Stimulated activated memory B cell treated with anti-CD40 and anti-IgM and Interleukin-4, amounts not matched to agents 10 μg/mL and 1 μg/mL and 100 μg/mL, for 72 hours (primary cell): ENCODE measurements at regions not wholly inside any gene's neighbourhood (a gene's known extent, or its start where the extent isn't known, plus 50 kb on each side); places are given as distances from the start of the nearest gene placed in this dataset.
"Not testable (repeated sequence)": the region's sequence is repeated elsewhere in the genome, so short reads cannot be mapped to it uniquely, and the experiment has no call there.

Experiments used
- ATAC-seq: fragments of 150-1000 bp; cut with Tn5 transposase; 2 replicates; pipeline ENCODE4 v1.10.0; 2021
- H3K27ac Mint-ChIP-seq: one replicate; pipeline ENCODE4 v1.8.0; 2022; ENCODE audit warnings: mild to moderate bottlenecking, mixed read lengths
- H3K27me3 Mint-ChIP-seq: one replicate; pipeline ENCODE4 v1.8.0; 2022; ENCODE audit warnings: mixed read lengths
- H3K36me3 Mint-ChIP-seq: one replicate; pipeline ENCODE4 v1.8.0; 2022; ENCODE audit warnings: mixed read lengths
- H3K4me1 Mint-ChIP-seq: one replicate; pipeline ENCODE4 v1.8.0; 2022; ENCODE audit warnings: mixed read lengths
- H3K4me3 Mint-ChIP-seq: one replicate; pipeline ENCODE4 v1.8.0; 2022; ENCODE audit warnings: mild to moderate bottlenecking, moderate library complexity, mixed read lengths
- H3K9me3 Mint-ChIP-seq: one replicate; pipeline ENCODE4 v1.8.0; 2022; ENCODE audit warnings: mixed read lengths

GRCh38 chr6:159414711-159415110, 245.5 kb downstream of the FNDC1 start:
- peaks cover 15% of the 10 kb centered on the region for H3K27me3 Mint-ChIP-seq
- no peaks in the 10 kb centered on the region for H3K4me1 Mint-ChIP-seq
- H3K9me3 Mint-ChIP-seq = peaks cover 22% of the 10 kb centered on the region
- no peak overlapping the region for H3K27ac Mint-ChIP-seq
- peaks cover 5% of the 10 kb centered on the region for H3K36me3 Mint-ChIP-seq
- no peak for ATAC-seq
- no peak overlapping the region for H3K4me3 Mint-ChIP-seq

GRCh38 chr6:159407211-159407780, 238.1 kb downstream of the FNDC1 start:
- H3K4me1 Mint-ChIP-seq, H3K27ac Mint-ChIP-seq, H3K36me3 Mint-ChIP-seq, H3K4me3 Mint-ChIP-seq, ATAC-seq: not testable (repeated sequence)
- Mint-ChIP-seq H3K27me3 (peaks cover 22% of the 10 kb centered on the region), H3K9me3 (peaks cover 18% of the 10 kb centered on the region)

DNA sequence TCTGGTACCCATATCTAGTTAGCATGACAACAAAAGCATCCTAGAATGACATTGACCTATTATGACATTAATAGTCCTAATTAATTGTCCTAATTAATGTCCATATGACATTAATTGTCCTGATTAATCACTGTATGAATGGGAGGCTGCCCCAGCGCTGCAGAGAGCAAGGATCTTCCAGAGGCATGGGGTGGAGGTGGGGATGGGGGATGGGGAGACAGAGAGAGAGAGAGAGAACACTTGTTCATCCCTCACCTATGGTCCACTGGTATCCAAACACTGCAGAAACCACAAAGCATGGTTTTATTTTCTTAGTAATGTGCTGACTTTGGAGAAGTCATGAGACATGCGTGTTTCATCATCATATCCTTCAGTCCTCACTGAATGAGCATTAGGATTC, 235.1 kb downstream of the FNDC1 start:
- Mint-ChIP-seq H3K27me3 (peaks cover 36% of the 10 kb centered on the region), H3K9me3 (peaks cover 11% of the 10 kb centered on the region), H3K4me1 (no peaks in the 10 kb centered on the region), H3K4me3 (no peak overlapping the region), H3K36me3 (no peaks in the 10 kb centered on the region), H3K27ac (no peak overlapping the region)
- ATAC-seq = no peak

- no peaks in the 10 kb centered on the region for H3K4me1 Mint-ChIP-seq
- peaks cover 3% of the 10 kb centered on the region for H3K9me3 Mint-ChIP-seq
- no peak overlapping the region for H3K27ac Mint-ChIP-seq
- no peak for ATAC-seq
- H3K27me3 Mint-ChIP-seq = peaks cover 35% of the 10 kb centered on the region
- H3K36me3 Mint-ChIP-seq = no peaks in the 10 kb centered on the region
- H3K4me3 Mint-ChIP-seq = no peak overlapping the region
These were observed 231.6 kb downstream of the FNDC1 start for GRCh38 chr6:159400826-159401225.

DNA sequence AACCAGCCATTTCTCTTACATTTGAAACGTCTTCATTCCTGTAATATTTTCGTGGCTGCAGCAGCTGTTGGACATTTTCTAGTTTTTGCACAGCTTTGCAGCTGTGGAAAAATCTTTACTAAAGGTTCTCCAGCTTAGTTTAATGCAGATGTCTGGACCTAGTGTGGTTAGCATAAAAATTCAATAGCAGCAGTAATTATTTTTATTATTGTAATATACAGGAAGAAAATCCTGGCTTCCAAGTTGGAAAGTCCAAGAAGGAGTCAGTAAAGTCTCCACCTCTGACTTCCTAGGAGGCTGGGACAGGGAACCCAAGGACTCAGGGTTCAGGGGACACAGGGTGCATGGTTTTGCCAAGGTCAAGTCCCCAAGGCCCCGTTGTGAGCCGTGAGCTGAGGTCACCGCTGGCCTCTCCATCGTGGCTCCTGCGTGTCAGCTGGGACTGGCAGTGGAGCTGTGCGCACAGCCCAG, 230.6 kb downstream of the FNDC1 start:
- no peaks in the 10 kb centered on the region for H3K36me3 Mint-ChIP-seq
- no peak for ATAC-seq
- H3K4me1 Mint-ChIP-seq = no peaks in the 10 kb centered on the region
- peaks cover 45% of the 10 kb centered on the region for H3K27me3 Mint-ChIP-seq
- H3K4me3 Mint-ChIP-seq = no peak overlapping the region
- no peak overlapping the region for H3K27ac Mint-ChIP-seq
- peaks cover 3% of the 10 kb centered on the region for H3K9me3 Mint-ChIP-seq

DNA sequence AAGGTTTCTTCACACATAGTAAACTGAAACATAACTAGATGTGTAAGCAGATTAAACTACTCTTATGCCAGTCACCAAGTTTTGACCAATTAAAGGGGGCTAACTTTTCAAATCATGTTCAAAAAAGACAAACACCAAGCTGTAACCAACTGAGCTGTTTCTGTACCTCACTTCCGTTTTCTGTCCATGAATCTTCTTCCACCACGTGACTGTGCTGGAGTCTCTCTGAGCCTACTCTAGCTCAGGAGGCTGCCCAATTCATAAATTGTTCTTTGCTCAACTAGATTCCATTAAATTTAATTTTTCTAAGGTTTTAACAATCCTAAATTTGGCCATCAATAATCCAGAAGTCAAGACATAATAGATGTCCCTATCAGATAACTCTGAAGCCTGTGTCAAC, 229.4 kb downstream of the FNDC1 start:
- no peak overlapping the region for H3K4me3 Mint-ChIP-seq
- H3K27ac Mint-ChIP-seq = no peak overlapping the region
- H3K9me3 Mint-ChIP-seq = peaks cover 3% of the 10 kb centered on the region
- H3K4me1 Mint-ChIP-seq = no peaks in the 10 kb centered on the region
- no peaks in the 10 kb centered on the region for H3K36me3 Mint-ChIP-seq
- ATAC-seq = no peak
- H3K27me3 Mint-ChIP-seq = peaks cover 57% of the 10 kb centered on the region

GRCh38 chr6:159397753-159398152, 228.6 kb downstream of the FNDC1 start:
- Mint-ChIP-seq H3K36me3 (no peaks in the 10 kb centered on the region), H3K27me3 (peaks cover 58% of the 10 kb centered on the region), H3K27ac (no peak overlapping the region), H3K4me3 (no peak overlapping the region), H3K9me3 (peaks cover 3% of the 10 kb centered on the region), H3K4me1 (no peaks in the 10 kb centered on the region)
- ATAC-seq = no peak

- Mint-ChIP-seq H3K4me3 (no peak overlapping the region), H3K27ac (no peak overlapping the region)
These were observed 226.4 kb downstream of the FNDC1 start for GRCh38 chr6:159395609-159396008.

DNA sequence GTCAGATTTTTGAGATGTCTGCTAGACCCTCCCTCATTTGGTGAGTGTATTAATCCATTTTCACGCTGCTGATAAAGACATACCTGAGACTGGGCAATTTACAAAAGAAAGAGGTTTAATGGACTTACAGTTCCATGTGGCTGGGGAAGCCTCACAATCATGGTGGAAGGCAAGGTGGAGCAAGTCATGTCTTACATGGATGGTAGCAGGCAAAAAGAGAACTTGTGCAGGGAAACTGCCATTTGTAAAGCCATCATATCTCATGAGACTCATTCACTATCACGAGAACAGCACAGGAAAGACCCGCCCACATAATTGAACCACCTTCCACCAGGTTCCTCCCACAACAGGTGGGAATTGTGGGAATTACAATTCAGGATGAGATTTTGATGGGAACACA, 223.5 kb downstream of the FNDC1 start:
- H3K36me3 Mint-ChIP-seq, H3K4me1 Mint-ChIP-seq, ATAC-seq, H3K9me3 Mint-ChIP-seq, H3K27ac Mint-ChIP-seq, H3K4me3 Mint-ChIP-seq: not testable (repeated sequence)
- peaks cover 56% of the 10 kb centered on the region for H3K27me3 Mint-ChIP-seq

More at GRCh38 chr6:159395609-159396008, 226.4 kb downstream of the FNDC1 start:
- Mint-ChIP-seq H3K4me1 (no peaks in the 10 kb centered on the region), H3K27me3 (peaks cover 40% of the 10 kb centered on the region), H3K9me3 (peaks cover 2% of the 10 kb centered on the region), H3K36me3 (no peaks in the 10 kb centered on the region)
- no peak for ATAC-seq

DNA sequence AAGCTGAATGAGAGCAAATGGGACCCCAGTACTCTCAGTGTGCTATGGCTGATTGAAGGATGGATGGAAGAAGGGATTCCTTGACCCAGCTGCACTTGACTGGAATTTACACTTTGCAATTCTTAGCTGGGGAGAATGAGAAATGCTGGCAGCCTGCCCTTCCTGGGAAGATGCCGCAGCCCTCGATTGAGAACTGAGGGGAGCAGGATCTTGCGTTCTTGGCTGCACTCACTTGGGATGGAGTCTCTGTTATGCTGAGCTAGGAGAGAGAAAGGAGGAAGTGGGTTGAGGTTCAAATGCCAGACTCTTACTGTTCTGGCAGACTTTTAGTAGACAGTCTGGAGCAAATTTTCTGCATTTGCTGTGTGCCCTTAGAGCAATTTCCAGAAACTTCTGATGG, 221.2 kb downstream of the FNDC1 start:
- peaks cover 2% of the 10 kb centered on the region for H3K9me3 Mint-ChIP-seq
- ATAC-seq = no peak
- H3K27me3 Mint-ChIP-seq = peaks cover 49% of the 10 kb centered on the region
- no peak overlapping the region for H3K27ac Mint-ChIP-seq
- H3K4me1 Mint-ChIP-seq = no peaks in the 10 kb centered on the region
- H3K4me3 Mint-ChIP-seq = no peak overlapping the region
- no peaks in the 10 kb centered on the region for H3K36me3 Mint-ChIP-seq

GRCh38 chr6:159389695-159390094, 220.5 kb downstream of the FNDC1 start:
- H3K36me3 Mint-ChIP-seq = no peaks in the 10 kb centered on the region
- no peak for ATAC-seq
- H3K4me1 Mint-ChIP-seq = no peaks in the 10 kb centered on the region
- H3K4me3 Mint-ChIP-seq = no peak overlapping the region
- peaks cover 42% of the 10 kb centered on the region for H3K27me3 Mint-ChIP-seq
- H3K27ac Mint-ChIP-seq = no peak overlapping the region
- peaks cover 5% of the 10 kb centered on the region for H3K9me3 Mint-ChIP-seq

DNA sequence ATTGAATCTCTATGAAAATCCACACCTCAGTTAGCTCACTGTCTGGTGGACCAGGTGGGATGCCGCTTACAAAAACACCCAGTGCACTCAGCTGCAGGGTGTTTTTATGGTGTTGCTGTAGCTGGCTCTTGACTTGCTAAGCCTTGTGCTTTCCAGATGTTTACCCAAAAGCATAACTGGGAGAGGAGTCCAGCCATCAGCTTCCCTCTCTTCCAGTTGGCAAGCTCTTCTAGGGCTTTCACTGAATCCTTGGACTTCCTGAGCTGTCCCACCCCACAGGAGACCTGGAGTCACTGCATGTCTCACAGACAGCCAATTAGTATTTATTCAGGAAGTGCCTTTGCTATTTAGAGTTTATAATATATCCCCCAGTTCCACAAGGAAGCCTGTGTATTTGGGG, 210.9 kb downstream of the FNDC1 start:
- H3K4me3 Mint-ChIP-seq = no peak overlapping the region
- peaks cover 6% of the 10 kb centered on the region for H3K27me3 Mint-ChIP-seq
- H3K4me1 Mint-ChIP-seq = no peaks in the 10 kb centered on the region
- H3K27ac Mint-ChIP-seq = no peak overlapping the region
- no peak for ATAC-seq
- H3K9me3 Mint-ChIP-seq = peaks cover 6% of the 10 kb centered on the region
- no peaks in the 10 kb centered on the region for H3K36me3 Mint-ChIP-seq

GRCh38 chr6:159378411-159379328, 209.5 kb downstream of the FNDC1 start:
- Mint-ChIP-seq H3K9me3 (no peaks in the 10 kb centered on the region), H3K27ac (no peak overlapping the region), H3K27me3 (peaks cover 6% of the 10 kb centered on the region), H3K4me1 (no peaks in the 10 kb centered on the region), H3K4me3 (no peak overlapping the region), H3K36me3 (no peaks in the 10 kb centered on the region)
- no peak for ATAC-seq

- Mint-ChIP-seq H3K4me1 (no peaks in the 10 kb centered on the region), H3K36me3 (no peaks in the 10 kb centered on the region), H3K4me3 (no peak overlapping the region), H3K9me3 (no peaks in the 10 kb centered on the region), H3K27me3 (peaks cover under 1% of the 10 kb centered on the region), H3K27ac (no peak overlapping the region)
- ATAC-seq = no peak
These were observed 207.4 kb downstream of the FNDC1 start for GRCh38 chr6:159376516-159377158.

- Mint-ChIP-seq H3K27ac (no peak overlapping the region), H3K4me3 (no peak overlapping the region), H3K36me3 (no peaks in the 10 kb centered on the region), H3K27me3 (no peaks in the 10 kb centered on the region), H3K9me3 (peaks cover 4% of the 10 kb centered on the region), H3K4me1 (no peaks in the 10 kb centered on the region)
- ATAC-seq = no peak
These were observed 205.8 kb downstream of the FNDC1 start for GRCh38 chr6:159375014-159375413.
